ENCODE measurements at regions not wholly inside any gene's neighbourhood (a gene's known extent, or its start where the extent isn't known, plus 50 kb on each side); places are given as distances from the start of the nearest gene placed in this dataset.

- TF ChIP-seq SP1 (IDR thresholded peaks at IDR 0.05) (no peak), REST (IDR thresholded peaks at IDR 0.05) (no peak), CTCF (IDR thresholded peaks at IDR 0.05; ENCODE audit: low read depth, low read length, missing input control) (no peak), JUND (IDR thresholded peaks at IDR 0.05) (no peak)
These were observed 162.9 kb downstream of the BAMBI start for GRCh38 chr10:28840202-28840601.
